HEK293T (cell line): ENCODE measurements at regions not wholly inside any gene's neighbourhood (a gene's known extent, or its start where the extent isn't known, plus 50 kb on each side); places are given as distances from the start of the nearest gene placed in this dataset.

Experiments
- BHLHE40 ChIP-seq: fragments of 450-650 bp; IDR thresholded peaks from 2 replicates; pipeline ENCODE4 v1.6.1; 2016; ENCODE audit warnings: mild to moderate bottlenecking, moderate library complexity, borderline replicate concordance
- FOXA1 ChIP-seq: fragments of 450-650 bp; IDR thresholded peaks from 2 replicates; pipeline ENCODE4 v1.6.1; 2016; ENCODE audit warnings: mild to moderate bottlenecking
- FOXK2 ChIP-seq: fragments of 450-650 bp; IDR thresholded peaks from 2 replicates; pipeline ENCODE4 v1.6.1; 2016; ENCODE audit warnings: mild to moderate bottlenecking
- L3MBTL2 ChIP-seq: fragments of 450-650 bp; conservative IDR thresholded peaks from 2 replicates; pipeline ENCODE4 v1.6.1; 2016; ENCODE audit warnings: mild to moderate bottlenecking
- PKNOX1 ChIP-seq: fragments of 450-650 bp; IDR thresholded peaks from 2 replicates; pipeline ENCODE4 v1.6.1; 2016
- SP1 ChIP-seq: fragments of 450-650 bp; IDR thresholded peaks from 2 replicates; pipeline ENCODE4 v1.6.1; 2017
- SUZ12 ChIP-seq: fragments of 450-650 bp; IDR thresholded peaks from 2 replicates; pipeline ENCODE4 v1.6.1; 2016; ENCODE audit warnings: mild to moderate bottlenecking

GRCh38 chr13:105220881-105221280 is 1314.6 kb downstream of the EFNB2 start:
- TF ChIP-seq SP1: no peak
- TF ChIP-seq L3MBTL2: no peak
- TF ChIP-seq SUZ12: no peak
- no peak for TF ChIP-seq PKNOX1
- no peak for TF ChIP-seq BHLHE40
- no peak for TF ChIP-seq FOXA1
- TF ChIP-seq FOXK2: no peak
